Epidermal melanocyte (primary cell): ENCODE measurements at regions not wholly inside any gene's neighbourhood (a gene's known extent, or its start where the extent isn't known, plus 50 kb on each side); places are given as distances from the start of the nearest gene placed in this dataset.
"Not testable (repeated sequence)": the region's sequence is repeated elsewhere in the genome, so short reads cannot be mapped to it uniquely, and the experiment has no call there.

Source experiments
- DNase-seq: peaks from one replicate; pipeline ENCODE4 v3.0.0; 2011; ENCODE audit warnings: low spot score; ENCODE audit not compliant: insufficient read length

DNA sequence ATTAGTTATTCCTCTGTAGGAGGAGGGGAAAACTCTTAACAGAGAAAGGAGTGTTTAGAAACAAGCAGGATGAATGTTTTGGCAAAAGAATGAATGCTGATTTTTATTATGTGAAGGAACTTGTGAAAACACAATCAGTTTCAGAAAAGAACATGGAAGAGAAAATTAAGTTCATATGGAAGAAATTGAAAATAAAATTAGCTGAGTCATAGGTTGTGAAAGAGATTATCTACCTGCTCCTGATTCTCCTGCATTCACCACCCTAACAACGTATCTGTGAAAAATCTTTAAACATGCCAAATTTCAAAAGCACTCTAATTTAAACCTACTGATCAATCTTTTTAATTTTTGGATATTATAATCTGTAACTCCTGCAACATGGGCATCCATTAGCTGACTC, 227.3 kb upstream of the RSPO3 start:
- no peak for DNase-seq

DNA sequence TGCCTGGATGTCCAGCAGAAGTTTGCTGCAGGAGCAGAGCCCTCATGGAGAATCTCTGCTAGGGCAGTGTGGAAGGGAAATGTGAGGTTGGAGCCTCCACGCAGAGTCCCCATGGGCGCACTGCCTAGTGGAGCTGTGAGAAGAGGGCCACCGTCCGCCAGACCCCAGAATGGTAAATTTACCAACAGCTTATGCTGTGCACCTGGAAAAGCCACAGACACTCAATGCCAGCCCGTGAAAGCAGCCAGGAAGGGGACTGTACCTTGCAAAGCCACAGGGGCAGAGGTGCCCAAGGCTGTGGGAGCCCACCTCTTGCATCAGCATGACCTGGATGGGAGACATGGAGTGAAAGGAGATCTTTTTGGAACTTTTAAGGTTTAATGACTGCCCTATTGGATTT, 225.6 kb upstream of the RSPO3 start:
- not testable (repeated sequence) for DNase-seq

- DNase-seq = no peak
Measured at GRCh38 chr6:126897758-126898157, 220.7 kb upstream of the RSPO3 start.

- no peak for DNase-seq
Measured at GRCh38 chr6:126904176-126904575, 214.3 kb upstream of the RSPO3 start.

DNA sequence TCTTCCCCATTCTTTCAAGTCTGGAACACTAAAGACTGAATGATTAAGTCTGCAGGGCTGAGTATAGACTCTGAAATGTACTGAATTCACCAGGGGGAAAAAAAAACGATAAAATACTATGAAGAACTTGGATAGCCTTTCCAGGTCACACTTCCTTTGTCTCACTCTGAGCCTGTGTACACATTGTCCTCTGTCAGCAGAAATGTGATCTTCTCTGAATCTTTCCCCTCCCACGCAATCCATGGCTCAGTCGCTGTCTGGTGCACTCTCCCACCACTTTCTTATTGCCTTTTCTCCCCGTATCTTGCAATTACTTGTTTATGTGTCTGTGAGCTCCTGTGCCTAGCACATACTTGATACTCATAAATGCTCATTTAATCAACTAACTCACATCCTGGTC, 212.6 kb upstream of the RSPO3 start:
- no peak for DNase-seq

DNA sequence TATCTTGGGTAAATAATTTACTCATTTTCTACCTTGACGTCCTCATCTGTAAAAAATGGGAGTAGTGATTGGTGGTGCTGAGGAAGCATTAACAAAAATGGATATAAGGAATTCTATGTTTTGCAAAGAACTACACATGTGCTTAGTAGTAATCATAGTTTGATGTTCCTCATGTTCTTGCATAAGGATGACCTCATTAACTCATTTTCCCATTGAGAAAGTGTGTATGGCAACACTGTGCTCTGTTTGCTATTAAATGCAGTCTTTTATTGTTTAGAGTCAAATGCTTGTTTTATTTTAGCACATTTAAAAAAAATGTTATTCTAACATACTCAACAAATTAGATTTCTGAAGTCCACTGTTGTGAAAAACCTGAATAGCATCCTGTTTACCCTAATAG, 211.2 kb upstream of the RSPO3 start:
- no peak for DNase-seq

DNA sequence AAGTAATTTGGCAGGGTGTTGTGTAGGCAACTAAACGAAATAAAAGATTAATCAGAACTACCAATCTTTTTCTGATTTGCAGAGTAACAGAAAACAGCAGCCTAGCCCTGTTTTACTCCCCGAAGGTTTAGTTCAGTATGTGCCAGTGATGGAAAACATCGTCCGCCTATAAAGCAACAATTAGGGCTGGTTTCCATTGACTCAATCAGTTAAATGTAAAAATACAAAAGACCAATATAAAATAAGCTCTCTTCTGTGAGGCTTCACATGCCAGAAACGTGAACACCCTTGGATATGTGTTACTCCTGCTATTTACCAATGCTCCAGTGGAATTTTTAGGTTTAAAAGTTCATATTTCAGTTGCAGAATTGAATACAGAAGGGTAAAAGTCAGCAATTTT, 210.5 kb upstream of the RSPO3 start:
- no peak for DNase-seq

DNA sequence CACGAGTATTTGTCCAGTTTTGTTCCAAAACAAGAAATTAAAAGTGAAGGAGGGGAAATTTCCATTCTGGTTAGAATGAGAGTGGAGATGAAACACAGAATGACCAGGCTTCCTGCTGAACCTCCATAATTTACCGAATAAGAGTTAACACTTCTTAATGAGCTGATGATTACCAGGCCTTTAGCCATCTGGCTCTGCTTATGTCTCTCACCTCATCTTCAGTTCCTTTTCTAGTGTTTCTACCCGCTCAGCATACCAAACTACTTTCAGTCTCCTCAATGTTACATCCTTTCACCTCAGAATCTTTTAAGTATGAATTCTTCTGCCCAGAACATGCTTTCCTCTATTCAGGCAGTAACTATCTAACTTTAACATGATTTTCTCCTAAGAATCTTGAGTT, 209.0 kb upstream of the RSPO3 start:
- no peak for DNase-seq

GRCh38 chr6:126913651-126914050, 204.8 kb upstream of the RSPO3 start:
- DNase-seq = no peak

DNA sequence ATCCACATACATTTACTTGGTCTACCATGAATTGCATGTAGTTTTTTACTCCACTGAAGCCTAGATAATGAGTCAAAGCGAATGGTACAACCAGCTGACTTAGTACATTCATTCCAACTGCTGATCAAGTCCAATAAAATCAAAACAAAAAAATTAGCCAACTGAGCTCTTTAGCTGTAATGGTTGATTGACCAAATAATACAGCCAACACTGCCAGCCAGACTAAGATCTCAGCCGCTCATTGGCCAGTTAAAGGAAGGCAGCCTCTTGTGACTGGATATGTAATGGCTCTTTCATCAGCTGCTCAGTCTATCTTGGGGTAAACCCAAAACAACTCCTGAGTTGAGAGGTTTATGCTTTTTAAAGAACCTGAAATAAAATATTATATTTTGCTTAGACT, 204.3 kb upstream of the RSPO3 start:
- DNase-seq = no peak

DNA sequence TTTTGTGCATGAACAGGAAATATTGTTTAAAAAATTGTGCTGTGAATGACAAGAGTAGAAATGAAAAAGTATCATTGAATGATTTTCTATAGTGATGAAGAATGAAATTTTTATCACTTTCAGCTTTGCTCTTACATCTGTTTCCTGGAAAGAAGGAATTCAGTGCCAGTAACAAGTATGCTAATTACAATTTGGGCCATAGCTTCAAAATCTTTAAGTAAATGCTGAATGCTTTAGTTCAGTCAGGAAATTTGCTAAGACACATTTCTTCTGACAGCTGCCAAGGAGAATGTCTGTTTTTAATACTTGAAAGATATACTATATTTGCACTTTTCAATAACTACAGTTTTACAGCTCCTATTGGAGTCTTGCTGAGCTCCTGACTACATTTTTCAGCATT, 203.7 kb upstream of the RSPO3 start:
- DNase-seq = no peak

DNA sequence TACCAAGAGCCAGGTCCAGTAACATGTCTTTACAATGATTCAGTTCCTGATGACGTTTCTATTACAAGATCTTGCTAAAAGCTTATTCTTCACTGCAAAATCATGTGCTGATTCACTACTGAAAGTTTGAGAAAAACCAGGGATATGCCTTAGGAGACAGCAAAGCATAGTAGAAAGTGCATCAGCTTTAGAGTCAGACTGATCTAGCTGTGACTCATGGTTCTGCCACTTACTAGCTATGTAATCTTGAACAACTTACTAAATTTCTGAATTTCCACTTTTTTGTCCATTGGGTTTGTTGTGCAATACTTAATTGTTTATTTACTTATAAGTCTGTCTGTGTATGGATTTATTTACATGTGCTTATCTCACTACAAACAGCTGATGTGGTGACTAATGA, 198.5 kb upstream of the RSPO3 start:
- no peak for DNase-seq

DNA sequence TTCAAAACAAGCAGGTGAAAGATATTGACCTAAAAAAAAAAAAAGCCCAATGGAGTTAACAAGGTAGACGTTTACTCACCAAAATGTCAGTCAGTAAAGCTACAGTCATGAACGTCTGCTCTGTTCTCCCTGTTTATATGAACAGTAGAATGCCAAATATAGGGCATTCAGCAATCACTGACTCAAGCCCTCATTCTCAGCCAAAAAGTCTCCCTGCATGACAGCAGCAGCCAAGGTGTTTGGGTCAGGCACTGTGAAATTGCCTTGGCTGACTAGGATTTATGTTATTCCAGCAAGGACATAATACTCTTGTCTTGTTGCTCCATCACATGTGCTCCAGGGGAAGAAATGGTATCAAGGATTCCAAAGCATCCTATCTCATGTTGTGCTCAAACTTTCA, 194.7 kb upstream of the RSPO3 start:
- no peak for DNase-seq

DNA sequence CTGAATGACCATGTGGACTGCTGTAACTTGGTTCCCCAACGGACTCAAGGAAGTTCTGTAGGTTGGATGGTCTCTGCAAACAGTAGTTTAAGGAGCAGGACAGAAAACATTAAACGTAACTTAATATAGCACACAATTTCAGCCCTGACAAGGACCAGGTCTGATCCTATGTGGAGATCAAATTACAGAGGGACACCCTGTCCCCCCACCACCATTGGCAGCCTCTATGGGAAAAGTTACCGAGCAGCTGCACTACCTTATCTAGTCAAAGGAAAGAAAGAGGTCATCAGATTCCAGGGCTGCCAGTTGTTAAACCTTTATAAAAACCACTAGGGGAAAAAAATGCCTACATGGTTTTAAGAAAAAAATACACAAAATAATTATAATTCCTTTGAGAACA, 191.5 kb upstream of the RSPO3 start:
- no peak for DNase-seq

GRCh38 chr6:126927841-126928240, 190.6 kb upstream of the RSPO3 start:
- DNase-seq = no peak

- no peak for DNase-seq
Measured at GRCh38 chr6:126937426-126937825, 181.0 kb upstream of the RSPO3 start.

- no peak for DNase-seq
Measured at GRCh38 chr6:126939784-126940183, 178.7 kb upstream of the RSPO3 start.

DNA sequence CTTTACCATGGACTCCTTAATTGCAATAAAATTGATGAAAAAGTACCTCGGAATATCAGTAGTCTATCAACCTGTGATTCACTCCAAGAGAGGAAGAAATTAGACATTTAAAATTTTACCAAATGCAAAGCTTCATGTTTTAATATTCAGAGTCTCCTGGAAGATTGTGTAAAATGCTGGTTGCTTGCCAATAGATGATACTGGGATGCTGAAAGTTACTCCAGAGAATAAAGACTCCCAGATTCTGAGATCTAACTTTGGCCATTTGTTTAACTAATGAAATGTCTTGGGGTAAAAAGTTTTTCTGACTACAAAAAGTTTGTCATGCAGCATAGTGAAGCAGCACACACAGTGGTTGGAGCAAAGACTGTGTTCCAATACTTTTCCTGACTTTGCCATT, 176.7 kb upstream of the RSPO3 start:
- DNase-seq = no peak

DNA sequence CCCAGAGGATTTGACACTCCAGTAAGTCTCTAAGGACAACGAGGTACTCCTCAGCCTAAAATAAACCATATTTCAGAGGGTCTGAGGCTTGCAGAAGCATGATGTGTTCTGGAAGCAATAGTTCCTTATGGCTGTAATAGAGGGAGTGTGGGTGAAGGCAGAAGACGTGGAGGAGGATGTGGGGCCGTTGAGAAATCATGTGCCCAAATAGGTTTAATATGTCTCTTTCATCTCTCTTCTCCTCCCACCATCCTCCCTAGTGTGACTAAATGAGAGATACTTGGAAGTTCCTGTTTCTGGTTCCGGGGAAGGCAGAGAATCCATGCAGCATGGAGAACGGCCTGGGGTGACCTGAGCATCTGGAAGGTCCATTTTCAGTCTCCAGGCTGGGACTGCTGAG, 174.0 kb upstream of the RSPO3 start:
- no peak for DNase-seq

DNA sequence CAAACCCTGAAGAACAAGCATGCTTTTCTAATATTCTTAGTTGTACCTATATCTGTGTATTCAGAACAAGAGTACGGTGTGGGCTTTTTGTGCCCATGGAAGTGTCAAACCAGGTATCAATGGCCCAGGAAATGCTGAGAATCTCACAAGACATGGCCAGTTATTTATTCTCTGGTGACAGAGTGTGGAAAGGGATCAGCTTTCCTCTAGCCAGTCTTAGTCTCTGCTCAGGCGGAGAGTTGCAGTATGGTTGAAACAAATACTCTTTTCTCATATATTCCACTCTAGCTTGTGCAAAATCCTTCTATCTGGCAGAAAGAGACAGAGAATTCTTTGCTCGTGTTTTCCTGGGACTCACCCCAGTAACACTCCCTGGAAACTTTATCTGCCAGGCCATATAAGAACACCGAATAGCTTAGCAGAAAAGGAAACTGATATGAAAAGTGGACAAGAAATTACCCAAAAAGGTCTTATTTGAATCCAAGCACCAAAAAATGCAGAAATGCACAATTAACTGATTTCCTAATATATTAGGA, 173.3 kb upstream of the RSPO3 start:
- no peak for DNase-seq

- no peak for DNase-seq
Measured at GRCh38 chr6:126945812-126946360, 172.6 kb upstream of the RSPO3 start.

- no peak for DNase-seq
Measured at GRCh38 chr6:126947070-126947469, 171.4 kb upstream of the RSPO3 start.

DNA sequence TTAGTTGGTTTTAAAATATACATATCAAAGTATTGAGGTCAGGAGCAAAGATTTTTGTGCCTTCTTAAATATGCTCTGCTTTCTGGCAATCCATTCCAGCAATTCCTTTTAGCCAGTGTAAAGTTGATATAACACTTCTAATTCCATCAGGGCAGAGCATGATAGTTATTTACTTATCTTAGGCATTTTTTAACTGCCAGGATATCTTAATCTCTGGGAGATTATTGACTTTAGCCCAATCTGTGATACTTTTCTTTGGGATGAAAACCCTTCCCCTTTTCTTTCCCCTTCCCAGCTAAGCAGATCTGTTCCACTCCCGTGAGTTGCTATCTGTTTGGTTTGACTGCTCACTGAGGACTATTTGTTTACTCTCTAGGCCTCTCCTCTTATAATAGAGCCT, 168.7 kb upstream of the RSPO3 start:
- no peak for DNase-seq

GRCh38 chr6:126955621-126956020, 162.8 kb upstream of the RSPO3 start:
- no peak for DNase-seq
